Keratinocyte (primary cell): ENCODE measurements at regions not wholly inside any gene's neighbourhood (a gene's known extent, or its start where the extent isn't known, plus 50 kb on each side); places are given as distances from the start of the nearest gene placed in this dataset.

Experiments used
- CTCF ChIP-seq, 3 experiments: IDR thresholded peaks in 1 of 3; conservative IDR thresholded peaks in 1 of 3; optimal IDR thresholded peaks in 1 of 3; 2 replicates in 2 of 3; 3 replicates in 1 of 3; pipeline versions ENCODE3 to v1.5.1; 2011; ENCODE audit warnings: low read length in 3 of 3, mild to moderate bottlenecking in 3 of 3, moderate library complexity in 2 of 3, control low read depth in 1 of 3, inconsistent platforms in 1 of 3; ENCODE audit not compliant: insufficient read depth in 2 of 3; ENCODE audit errors: extremely low read depth in 1 of 3
- EZH2 ChIP-seq: IDR thresholded peaks from one replicate; pipeline ENCODE4 v1.6.1; 2012; ENCODE audit warnings: inconsistent platforms, mild to moderate bottlenecking, low read length, moderate library complexity

- TF ChIP-seq CTCF (optimal IDR thresholded peaks at IDR 0.05 in 1 of 3, IDR thresholded peaks at IDR 0.05 in 1 of 3, conservative IDR thresholded peaks at IDR 0.05 in 1 of 3; ENCODE audit: extremely low read depth in 1 of 3, insufficient read depth in 2 of 3, low read length in 3 of 3): peak in 1 of 3 experiments; percentile 9
- TF ChIP-seq EZH2: no peak
Measured at GRCh38 chr2:31674446-31674845, 93.7 kb upstream of the SRD5A2 start.
